ENCODE measurements at regions not wholly inside any gene's neighbourhood (a gene's known extent, or its start where the extent isn't known, plus 50 kb on each side); places are given as distances from the start of the nearest gene placed in this dataset.

DNA sequence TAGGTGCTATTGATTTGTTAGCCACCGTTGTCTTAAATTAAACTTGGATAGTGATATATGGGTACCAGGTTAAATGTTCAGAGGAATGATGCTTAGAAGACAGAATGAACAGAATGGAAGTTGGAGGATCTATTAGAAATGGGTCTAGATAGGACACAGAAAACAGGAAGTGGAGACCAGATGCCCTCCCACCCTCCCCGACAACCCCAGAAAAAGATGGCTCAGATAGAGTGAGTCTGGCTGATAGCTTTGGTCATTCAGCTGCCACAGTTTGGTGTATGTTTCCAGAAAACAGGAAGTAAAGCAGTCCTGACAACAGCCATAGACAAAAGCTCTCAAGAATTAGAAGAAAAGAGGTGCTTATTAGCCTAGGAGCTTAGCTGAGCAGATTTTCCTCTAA lies 71.5 kb upstream of the DSG1 start:
- DNase-seq (ENCODE audit: low read depth in 4 of 4, low spot score in 3 of 4) = no peak

DNA sequence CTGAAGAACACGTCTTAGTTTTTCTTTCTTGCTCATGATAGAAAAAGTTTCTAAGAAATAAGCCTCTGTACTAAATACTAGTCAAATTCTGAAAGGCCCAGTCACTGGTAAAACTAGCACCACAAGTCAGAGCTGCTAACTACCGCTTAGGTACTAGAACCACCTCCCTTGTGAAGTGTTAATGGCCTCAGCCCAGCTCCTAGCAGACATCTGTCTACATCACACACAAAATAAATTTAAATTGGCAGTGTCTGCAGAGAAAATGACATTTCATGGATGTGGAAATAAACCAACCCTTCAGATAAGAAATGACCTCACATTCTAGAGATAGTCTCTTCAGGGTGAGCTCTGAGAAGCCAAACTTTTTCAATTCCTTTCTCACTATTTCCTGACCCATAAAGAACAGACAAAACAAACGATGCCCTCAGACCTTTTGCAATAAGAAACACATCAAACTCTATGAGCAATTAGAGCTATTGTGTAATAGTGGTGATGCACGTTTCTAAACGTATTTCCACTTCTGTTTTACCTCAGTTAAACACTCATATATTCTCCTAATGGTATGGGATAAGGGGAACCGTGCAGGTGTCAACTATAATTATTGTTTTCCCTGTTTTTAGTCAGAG lies 70.3 kb upstream of the DSG1 start:
- DNase-seq (ENCODE audit: low read depth in 4 of 4, low spot score in 3 of 4) = no peak

DNA sequence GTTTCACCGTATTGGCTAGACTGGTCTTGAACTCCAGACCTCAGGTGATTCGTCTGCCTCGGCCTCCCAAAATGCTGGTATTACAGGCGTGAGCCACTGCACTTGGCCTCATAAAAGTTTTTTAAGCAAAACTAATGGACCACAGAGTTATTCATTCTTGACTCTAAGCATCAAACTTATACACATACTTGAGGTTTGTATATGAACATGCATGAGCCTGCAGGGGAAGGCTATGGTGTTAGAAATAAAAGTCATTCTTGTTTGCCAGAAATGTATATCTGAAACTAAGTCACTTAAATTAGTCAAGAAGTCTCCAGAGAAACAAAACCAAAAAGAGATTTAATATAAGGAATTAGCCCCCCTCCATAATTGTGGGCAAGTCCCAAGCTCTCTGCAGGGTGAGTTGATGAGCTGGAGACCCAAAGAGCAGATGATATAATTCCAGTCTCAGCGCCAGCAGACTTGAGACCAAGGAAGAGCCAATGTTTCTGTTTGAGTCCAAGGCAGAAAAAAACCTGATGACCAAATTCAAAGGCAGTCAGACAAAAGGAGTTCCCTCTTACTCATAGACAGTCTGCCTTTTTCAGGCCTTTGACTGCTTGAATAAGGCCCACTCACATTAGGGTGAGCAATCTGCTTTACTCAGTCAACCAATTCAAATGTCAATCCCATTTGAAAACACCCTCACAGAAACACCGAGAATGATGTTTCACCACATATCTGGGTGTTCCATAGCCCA lies 69.0 kb upstream of the DSG1 start:
- no peak for DNase-seq (ENCODE audit: low read depth in 4 of 4, low spot score in 3 of 4)

DNA sequence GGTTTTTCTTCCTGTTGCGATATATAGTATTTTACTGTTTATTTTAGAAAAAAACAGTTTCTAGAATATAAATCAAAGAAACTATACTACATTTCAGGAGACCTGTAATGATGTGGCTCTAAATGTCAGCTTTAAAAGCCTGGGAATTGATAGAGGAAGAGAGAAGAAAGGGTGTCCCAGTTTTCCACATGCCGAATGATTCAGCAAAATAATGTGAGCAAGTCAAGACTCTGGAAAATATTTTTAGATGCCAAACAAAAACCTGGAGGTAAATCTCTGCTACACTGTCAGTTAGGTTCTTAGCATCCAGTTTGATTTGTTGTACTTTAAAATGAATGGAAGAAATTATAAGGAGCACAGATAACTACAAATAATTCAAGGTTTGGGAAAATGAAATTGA lies 67.1 kb upstream of the DSG1 start:
- DNase-seq (ENCODE audit: low read depth in 4 of 4, low spot score in 3 of 4) = no peak

DNA sequence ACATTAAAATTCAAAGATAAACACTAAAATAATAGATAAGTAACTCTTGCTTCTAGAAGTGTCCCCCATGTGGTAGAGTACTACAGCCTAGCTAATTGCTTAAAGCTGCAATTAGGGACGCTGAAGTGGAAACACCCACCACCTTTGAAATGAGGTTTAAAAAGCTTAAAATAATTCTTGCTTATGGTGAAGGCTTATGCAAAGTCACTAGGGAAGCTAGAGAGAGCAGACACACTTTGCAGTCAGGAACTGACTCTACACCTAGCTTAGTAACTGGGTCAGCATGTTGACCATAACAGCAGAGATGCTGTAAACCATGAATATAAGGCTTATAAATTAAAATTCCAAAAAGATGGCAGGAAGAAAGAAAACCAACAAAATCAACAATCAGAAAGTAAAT lies 65.4 kb upstream of the DSG1 start:
- no peak for DNase-seq (ENCODE audit: low read depth in 4 of 4, low spot score in 3 of 4)

DNA sequence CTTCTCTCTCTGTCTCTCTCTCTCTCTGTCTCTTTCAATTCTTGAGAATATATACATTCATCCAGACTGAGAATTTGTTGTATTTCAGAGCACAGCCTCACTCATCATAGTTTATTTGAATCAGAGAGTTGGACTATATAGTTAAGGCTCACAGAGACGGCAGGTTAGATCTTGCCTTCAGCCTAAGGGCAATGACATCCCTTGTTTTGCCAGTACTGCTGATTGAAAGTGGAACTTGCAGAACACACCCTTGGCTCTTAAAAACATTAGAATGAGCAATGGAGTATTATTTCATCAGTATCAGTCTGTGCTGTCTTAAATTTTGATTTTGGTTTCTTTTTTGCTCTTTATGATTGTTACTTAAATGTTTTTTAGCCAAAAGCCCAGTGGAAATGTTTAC lies 62.0 kb upstream of the DSG1 start:
- no peak for DNase-seq (ENCODE audit: low read depth in 4 of 4, low spot score in 3 of 4)

DNA sequence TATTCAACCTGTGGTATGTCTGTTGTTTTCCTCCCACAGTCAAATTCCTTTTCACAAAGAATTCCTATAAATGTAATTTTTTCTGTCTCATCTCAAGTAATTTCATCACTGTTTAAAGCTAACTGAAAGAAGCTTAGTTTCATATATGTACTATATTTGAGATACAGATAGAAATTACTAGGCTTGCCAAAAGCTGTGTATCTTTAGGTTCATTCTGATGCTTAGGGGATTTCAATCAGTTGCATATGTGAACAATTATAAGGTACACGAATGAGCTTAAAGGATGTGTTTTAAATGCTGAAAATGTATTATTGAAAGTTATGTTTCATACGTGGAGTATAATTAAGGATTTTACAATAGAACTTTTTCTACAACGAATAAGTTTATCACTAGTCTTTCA lies 59.2 kb upstream of the DSG1 start:
- DNase-seq (ENCODE audit: low read depth in 4 of 4, low spot score in 3 of 4) = no peak

DNA sequence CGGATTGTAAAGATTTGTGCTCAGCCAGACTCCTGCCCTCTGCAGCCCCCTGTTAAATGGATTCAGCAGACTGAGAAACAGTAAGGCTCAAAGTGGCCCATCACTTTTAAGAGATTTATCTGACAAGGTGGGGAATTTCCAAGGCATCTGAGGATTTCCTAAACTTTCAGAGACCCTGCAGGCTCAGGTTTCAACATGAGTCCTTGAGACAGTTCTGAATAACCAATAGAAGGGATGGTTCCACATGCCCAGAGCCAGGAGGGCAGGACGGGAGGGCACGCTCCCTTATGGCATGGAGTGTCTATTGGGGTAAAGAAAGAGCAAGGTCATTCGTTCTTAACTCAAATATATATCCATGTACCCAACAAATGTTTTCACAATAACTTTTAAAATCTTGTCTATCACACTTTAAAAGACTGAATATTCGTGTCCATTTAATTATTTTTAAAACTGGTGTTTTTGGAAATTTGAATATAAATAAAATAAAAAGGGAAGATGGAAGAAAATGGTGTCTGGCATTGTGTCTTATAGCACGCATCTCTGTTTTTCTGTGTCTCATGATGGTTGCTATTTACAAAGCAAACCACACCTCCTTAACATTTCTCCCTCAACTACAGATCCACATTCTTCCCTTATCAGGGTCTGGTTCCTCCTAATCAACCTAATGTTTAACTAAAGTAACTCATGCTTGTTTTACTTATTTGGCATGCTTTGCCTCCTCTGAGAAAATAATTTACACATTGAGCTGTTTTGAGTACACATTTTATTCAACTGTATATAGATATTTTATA lies 56.0 kb upstream of the DSG1 start:
- DNase-seq (ENCODE audit: low read depth in 4 of 4, low spot score in 3 of 4) = no peak

DNA sequence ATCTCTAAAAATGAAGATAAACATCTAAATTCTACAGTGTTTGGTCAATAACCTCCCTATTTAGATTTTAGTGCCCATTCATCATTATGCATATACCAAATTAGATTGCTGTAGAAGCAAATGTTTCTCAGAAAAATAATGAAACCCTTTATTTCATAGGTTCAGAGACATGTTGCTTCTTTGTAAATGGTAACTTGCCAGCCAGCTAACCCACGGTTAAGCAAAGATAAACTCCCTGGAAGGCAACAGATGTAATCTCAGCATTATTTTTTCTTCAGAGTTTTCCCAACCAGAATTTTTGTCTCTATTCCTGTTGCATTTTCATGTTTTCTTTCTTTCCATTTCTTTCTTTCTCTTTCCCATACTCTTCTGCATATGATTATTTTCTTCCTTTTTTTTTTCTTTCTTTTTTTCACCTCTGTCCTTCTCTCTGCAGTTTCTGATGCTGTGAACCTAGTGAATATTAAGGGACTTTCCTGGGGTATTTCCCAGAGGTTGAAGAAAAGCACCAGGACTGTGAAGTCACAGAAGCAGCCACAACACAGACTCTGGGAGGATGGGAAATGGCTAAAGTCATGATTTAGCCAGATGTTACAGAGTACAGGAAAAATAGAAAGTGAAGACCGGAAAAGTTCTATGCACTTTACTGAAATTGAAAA lies 50.0 kb upstream of the DSG1 start:
- no peak for DNase-seq (ENCODE audit: low read depth in 4 of 4, low spot score in 3 of 4)
